Stimulated activated CD4-positive, alpha-beta T cell treated with anti-CD3 and anti-CD28 coated beads, Interleukin-15, amount 100 ng/mL, for 48 hours (primary cell): ENCODE measurements at regions not wholly inside any gene's neighbourhood (a gene's known extent, or its start where the extent isn't known, plus 50 kb on each side); places are given as distances from the start of the nearest gene placed in this dataset.

Experiments used
- DNase-seq, 2 donors: peaks; one replicate each; pipeline ENCODE4 v3.0.0-alpha.2; 2020; ENCODE audit warnings: low read depth in 2 of 2

DNA sequence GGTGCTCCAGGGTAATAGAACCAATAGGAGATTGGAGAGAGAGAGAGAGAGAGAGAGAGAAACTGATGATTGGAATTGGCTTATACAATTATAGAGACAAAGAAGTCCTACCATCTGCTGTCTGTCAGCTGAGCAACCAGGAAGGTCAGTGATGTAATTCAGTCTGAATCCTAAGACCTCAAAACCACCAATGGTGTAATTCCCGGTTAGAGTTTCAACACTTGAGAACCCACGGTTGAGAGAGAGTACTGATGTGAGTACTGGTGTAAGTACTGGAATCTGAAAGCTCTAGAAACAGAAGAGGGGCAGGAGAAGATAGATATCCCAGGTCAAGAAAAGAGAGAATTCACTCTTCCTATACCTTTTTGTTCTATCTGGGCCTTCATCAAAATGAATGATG, 775.8 kb downstream of the EFNA5 start:
- DNase-seq, result no peak

DNA sequence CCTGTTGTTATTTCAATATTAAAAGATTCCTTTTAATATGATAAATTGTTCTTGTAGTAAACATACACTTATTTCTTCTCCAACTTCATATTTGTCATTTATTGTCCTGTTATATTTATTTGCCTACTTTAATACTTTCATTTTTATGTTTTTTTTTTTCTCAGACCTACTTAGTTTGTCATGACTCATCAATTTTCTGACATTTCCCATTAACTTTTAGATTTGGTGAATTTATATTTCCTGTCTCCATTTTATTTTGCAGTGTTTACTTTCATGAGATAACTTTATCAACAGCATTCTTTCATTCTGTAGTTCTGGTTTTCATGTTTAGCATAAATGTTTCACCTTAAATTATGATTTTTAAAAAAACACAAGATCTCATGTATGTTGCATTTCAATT, 788.7 kb downstream of the EFNA5 start:
- no peak for DNase-seq

DNA sequence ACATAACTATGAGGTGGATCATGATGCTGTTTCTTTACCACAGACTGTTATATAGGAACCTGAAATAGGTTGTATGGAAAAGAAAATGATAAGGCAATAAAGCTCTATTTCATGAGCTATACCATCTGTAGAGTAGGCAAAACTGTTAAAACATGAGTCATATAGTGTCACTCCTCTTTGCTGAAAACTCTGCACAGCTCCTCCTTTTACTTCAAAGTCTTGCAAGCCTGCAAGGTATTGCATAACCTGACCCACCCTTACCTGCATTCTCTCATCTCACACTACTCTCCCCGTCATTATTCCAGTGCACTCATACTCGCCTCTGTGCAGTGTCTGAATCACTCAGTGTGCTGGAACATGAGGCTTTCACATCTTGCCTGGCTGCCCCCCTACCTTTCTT, 790.1 kb downstream of the EFNA5 start:
- DNase-seq, result no peak

DNA sequence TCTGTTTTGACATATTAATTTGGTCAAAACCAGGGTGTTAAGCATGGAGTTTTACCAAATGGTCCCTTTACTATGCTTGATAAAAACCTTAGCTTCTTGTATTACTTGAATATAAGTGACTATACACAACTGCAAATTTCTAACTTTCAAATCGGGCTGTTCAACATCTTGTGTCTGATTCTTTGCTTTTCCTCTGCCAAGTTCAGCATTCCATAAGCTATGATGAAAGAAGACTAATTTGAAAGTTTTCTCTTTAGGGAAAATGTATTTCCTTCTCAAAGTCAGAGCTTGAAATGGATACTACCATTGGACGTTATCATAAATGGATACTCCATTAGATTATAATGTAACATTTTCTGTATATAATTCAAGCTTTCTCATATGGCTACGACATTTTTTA, 792.9 kb downstream of the EFNA5 start:
- no peak for DNase-seq

DNA sequence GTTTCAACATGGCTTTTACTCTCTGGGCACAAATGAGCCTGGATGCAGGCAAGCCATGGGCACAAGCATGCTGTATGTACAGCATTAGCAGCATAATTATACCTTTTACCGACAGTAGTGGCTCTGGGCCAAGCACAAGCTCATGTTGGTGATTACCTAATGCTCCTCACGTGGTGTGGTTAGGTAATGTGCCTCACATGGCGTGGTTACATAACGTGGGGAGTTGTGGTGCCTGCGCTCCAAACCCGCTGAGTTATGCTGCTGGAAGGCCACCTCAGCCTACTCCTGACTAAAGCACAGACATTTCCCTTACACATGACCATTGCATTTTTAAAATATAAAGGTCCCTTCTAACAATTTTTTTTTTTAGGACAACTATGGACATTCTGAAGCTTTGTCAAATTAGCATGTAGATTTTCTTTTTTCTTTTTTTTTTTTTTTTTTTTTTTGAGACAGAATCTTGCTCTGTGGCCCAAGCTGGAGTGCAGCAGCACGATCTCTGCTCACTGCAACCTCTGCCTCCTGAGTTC, 794.0 kb downstream of the EFNA5 start:
- DNase-seq, result no peak

DNA sequence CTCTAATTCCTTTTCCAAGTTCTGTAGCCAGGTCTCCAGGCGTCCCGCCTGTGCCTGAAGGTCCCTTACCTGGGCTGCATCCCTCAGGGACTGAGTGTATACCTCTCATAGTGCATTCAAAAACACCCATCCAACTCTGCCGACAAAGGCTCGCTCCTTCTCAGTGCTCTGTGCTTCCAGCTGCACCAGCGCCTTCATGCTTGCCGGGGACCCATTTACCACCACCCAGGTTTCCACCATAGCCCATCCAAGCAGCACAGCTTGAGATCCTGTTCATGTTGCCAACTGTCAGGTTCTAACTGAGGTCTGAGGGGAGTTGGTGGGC, 794.5 kb downstream of the EFNA5 start:
- DNase-seq, result no peak

DNA sequence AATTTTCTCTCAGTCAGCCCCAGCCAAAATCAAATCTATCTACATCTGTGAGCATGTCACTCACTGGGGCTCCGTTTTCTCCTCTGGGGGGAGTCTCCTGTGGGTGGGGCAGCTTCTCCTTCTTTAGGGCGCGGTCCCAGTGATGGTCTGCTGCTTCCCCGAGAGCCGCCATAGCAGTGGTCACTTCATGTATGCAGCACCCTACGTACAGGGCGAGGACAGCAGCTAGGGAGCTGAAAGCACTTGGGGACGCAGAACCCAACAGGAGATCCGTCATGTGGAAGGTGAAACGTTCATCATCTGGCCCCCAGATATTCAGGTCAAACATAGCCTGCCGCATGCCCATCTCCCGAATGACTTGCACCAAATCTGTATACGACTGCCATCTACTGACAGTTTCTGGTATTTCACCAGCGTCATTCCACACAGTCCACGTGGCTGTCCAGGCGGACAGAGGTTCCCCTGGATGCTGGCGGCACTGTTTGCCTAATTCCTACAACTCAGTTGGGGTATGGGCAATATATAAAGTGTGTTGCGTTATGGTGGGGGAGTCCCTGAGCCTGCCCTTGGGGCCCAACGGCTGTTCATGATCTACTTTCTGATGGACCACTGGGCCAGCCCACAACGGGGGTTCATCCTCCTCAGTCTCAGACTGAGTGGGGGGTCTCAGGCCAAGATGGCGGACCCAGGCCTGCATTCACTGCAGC, 795.0 kb downstream of the EFNA5 start:
- no peak for DNase-seq

DNA sequence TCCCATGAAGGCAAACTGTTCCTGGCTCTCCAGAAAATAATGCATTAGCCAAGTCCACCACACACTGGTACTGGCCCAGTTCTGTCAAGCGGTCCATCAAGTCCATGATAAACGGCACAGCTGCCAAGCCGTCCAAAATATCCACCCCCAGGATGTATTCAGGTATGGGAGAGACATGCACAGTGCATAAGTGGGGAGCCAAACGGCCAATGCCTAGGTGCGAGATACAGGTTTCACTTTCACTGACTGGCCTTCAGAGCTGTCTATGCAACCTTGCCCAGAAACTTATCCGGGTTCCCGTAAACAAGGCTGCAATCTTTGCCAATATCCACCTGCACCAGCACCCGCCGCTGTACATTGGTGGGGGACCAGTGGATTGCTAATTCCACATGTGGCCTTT, 795.8 kb downstream of the EFNA5 start:
- no peak for DNase-seq

DNA sequence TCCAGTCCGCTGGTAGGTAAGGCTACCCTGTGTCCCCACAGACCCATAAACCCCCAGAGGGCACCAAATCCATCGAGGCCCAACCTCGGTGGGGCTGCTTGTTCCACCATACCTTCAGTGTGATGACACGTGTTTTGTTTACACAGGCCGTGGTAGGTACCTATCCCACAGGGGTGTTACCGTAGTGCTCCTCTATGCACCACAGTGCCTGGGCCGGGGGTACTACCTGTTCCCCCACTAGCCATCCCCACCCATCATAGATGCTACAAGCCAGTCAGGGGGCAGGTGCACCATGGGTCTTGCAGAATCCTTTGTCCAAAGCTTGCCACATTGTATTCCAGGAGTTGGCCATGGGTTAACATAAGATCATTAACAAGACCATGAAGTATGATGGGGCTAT, 796.2 kb downstream of the EFNA5 start:
- DNase-seq, result no peak

DNA sequence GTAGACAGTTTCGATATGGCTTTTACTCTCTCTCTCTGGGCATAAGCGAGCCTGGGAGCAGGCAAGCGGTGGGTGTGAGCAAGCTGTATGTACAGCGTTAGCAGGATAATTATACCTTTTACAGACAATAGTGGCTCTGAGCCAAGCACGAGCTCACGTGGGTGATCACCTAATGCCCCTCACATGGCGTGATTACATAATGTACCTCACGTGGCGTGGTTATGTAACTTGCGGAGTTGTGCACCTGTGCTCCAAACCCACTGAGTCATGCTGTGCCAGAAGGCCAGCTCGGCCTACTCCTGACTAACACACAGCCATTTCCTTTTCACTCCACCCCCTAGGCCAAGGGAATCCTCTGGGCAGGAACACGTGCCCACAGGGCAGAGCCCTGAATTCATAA, 797.2 kb downstream of the EFNA5 start:
- no peak for DNase-seq

DNA sequence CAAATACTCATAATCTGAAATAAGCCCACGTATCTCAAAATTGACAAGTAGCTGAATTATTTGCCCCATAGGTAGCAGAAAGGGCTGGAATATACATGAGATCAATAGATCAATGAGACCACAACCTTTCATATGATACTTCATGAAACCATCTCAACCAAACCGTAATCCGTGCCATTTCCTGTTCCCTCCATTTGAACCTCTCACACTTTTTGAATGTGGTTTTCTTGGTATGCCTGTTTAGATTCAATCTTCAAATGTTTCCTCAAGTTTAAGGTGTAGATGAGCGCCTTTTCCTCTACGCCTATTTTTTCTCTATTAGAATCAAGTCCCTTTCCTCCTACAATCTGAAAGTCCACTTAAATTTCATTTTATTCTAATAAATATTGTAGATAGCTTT, 805.5 kb downstream of the EFNA5 start:
- DNase-seq, result no peak

DNA sequence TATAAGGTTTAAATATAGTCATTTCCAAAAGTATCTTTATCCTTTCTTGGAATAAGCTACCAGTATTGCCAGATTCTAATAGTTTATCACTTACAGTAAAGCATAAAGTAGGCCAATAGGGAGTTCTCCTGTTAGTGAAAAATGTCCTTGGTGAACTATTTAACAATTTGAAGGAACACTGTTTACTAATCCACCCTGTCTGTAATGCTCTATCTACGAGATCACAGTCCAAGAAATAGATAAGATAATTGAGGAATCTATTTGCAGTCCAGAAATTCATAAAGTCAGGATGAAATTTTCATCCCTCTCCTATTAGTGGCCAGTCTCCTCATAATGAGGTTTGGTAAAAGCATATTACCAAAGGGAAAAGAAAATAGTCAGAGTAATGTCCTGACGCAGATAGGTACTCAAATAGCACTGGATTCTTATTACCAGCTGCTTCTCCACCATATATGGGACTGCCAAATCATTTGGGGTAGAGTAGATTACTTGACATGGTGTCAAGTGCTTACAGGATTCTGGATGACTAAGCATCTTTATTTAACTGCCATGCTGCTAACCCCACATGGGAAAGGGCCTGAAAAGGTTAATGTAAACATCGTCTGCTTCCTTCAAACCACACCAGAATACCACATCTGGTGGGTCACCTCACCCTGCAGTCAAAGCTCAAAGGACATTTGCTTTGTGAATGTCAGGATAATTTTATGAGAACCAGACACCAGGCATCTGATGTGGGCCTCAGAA, 808.1 kb downstream of the EFNA5 start:
- no peak for DNase-seq

DNA sequence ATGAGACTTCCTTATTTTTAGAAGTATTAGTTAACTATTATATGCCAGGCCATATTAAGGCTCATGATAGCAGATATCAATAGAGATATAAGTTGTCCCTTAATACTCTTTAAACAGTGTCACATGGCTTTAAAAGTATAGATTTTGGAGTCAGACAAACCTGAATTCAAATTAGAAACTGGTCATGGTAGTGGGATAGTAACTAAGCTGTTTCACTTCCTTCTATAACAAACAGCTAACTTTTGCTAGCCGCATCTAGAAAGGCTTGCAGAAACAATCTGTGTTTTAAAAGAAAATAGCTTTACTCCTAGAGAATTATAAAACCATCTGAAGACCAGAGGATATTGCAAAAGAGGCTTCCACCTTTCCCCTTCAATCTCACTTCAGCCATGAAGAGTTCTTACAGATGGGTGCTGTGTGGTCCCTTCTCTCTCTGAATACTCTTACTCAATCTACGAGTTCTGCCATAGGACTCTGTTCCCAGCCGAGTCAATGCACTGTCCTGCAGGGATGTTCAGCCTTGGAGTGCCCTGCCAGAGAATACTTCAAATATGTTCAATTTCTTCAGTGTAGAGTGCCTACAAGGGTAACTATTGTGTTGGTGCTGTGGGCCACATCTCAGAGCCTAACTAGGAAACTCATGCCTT, 810.2 kb downstream of the EFNA5 start:
- no peak for DNase-seq

DNA sequence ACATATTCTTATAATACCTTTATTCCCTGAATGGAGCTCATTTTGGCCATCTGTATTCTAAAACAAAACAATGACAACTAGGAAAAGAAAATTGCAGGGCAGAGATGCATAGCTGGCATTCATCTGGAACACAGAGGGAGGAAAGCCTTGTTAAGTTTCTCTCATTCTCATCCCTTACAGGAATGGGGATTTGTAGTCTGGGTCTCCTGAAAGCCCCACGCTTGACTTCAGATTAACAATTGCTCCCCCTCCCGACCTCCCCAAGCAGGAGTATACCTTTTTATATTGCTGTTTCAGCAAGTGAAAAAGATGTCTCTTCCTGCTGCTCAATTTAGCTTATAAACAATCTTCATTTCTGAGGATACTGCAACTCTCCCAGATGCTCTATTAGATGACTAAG, 812.1 kb downstream of the EFNA5 start:
- no peak for DNase-seq

DNA sequence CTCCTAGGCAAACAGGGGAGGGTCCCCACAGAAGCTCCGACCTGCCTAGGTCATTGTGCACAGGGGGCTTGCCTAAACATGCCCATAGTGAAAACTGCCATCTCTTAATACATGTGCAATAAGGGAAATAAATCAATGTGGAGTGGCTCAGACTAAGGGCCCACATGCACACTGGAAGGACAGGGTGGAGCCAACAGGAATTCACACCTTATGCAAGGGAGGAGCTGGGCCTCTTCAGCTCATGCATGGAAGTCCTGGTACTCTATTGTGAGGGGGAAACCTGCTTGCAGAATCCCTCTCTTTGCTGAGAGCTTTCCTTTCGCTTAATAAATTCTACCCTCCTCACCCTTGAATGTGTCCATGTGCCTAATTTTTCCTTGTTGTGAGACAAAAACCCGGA, 815.8 kb downstream of the EFNA5 start:
- no peak for DNase-seq

DNA sequence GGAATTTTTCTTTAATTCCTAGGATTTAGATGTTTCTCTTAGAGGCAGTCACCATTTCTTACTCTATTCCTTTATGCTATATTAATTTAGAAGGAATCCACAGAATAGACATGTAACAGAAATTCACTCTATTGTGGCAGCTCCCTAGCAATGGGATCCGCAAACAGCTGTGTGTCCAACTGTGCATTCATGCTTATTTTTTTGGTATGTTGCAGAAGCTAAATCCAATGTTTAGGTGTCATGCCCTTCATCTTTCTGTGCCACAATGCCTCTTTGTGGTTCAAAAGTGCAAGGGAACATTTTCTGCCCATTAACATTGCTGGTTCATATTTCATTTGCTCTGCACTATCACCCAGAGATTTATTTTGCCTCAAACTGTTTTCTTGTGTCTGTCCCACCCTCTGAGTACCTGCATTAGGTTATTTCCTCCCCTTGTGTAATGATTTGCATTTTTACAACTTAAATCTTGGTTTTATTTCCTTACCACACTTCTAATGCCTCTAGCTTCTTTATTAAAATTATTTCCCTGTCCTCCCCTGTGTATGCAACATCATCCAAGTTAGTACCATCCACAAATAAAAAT, 816.5 kb downstream of the EFNA5 start:
- no peak for DNase-seq

DNA sequence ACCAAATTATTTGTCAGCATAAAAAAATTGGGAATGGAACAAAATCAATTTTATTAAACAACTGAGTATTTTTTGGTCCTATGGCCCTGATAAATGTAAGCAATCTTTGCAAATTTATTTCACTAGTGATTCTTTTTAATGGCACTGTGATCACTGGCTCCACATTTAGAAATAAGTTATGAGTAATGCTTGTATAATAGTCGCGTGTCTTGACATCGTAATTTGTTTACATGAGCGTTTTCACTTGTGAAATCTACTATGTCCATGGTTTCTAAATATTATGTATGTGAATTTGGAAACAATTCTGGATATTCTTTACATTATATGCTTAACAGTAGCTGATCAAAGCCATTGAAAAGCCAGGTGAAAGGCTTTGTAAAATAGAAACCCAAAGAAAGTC, 817.5 kb downstream of the EFNA5 start:
- DNase-seq, result no peak

DNA sequence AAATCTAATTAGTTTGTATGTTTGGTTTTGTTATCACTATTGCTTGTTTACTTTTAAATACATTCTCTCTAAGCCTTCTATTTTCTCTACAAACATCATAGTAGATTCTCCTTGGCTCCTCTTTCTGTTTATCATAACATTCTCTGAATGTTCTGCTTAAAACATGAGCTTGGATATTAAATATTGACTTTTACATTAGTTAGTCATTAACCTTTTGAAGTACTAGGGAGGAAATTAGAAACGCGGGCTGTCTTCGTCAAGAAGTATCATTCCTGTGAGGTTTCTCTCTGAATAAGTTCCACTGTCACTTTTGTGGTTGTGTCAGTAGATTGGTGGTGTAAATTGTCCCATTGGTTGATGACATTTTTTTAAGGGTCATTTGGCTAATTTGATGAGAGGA, 821.5 kb downstream of the EFNA5 start:
- DNase-seq, result no peak

DNA sequence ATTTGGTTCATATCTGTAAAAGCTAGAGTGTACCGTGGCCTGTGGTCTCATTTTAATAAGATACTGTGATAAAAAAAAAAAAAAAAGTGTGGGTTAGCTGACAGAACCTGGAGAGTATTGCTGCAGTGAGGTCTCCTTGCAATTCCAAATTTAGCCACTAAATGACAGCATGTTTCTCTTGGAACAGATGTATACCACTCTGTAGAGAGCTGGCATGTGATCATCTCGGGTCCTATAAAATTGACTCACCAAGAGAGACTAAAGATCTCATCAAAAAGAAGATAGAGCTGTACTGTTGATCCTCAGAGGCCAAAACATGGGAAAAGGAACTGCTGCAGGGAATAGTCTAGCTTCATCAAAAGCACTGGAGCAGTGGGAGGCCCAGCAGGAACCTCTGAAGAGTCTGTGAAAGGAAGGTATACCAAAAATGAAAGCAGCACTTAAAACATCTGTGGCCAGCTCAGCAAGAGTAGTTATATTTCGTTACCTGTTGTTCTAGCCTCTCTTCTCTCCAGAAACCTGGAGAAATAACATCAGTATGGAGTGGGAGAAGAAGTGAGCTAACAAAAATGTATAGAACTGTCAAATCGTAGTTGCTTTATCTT, 826.8 kb downstream of the EFNA5 start:
- no peak for DNase-seq

DNA sequence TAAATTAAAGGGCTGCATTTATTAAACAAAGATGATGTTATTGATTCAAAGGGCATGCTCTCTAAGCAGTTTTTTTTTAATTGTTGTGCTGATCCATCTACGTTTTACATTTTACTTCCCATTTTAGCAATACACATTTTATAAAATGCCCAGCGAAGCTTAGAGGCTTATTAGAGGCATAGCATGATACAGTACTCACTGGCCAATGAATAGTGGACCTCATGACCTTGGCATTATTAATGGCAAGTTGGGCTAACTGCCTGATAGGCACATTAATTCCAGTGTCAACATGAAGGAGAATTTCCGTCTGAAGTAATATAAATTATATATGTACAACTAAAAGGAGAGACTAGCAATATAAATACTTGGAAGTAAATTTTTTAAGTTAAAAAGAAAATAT, 837.2 kb downstream of the EFNA5 start:
- DNase-seq, result no peak

DNA sequence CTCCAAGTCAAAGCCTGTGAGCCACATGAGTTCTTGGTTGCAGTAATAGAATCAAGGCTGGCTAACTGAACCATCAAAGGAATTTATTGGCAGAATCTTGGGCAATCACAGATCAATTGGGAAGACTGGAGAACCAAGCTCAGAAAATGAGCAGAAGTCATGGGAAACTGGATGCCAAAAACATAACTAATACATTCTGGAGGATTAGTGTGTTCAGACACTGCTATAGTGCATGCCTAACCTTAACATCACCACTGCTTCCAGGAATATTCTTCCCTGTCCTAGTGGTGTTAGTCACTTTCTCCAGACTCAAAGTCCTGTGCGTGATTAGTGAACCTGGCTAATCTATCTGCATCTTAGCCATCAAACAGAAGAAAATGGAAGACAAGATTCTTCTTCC, 843.7 kb downstream of the EFNA5 start:
- no peak for DNase-seq

DNA sequence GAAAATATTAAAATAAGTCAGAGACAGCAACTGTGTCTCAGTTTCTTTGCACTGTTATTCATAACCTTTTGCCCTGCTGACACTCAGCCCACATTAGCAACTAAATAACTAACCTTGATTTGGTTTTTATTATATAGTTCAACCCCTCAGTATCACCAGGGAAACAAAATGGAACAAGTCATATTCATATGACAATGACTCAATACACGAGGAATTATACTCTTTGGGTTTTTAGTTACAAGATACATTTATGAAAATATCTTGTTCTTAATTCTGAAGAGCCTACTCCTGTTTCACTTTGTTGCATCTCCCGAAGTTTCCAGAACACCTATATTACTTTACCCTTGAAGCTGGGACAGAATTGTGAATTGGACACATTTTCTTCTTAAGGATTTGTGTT, 845.4 kb downstream of the EFNA5 start:
- no peak for DNase-seq
